GM18870 (cell line): ENCODE measurements at regions not wholly inside any gene's neighbourhood (a gene's known extent, or its start where the extent isn't known, plus 50 kb on each side); places are given as distances from the start of the nearest gene placed in this dataset.

Experiments
- ATAC-seq: cut with Tn5 transposase; IDR thresholded peaks from one replicate; pipeline ENCODE4 v1.9.1; 2021; ENCODE audit warnings: moderate library complexity; ENCODE audit not compliant: unreplicated experiment

GRCh38 chr1:81700728-81701470, 99.8 kb upstream of the ADGRL2 start:
- ATAC-seq = no peak

DNA sequence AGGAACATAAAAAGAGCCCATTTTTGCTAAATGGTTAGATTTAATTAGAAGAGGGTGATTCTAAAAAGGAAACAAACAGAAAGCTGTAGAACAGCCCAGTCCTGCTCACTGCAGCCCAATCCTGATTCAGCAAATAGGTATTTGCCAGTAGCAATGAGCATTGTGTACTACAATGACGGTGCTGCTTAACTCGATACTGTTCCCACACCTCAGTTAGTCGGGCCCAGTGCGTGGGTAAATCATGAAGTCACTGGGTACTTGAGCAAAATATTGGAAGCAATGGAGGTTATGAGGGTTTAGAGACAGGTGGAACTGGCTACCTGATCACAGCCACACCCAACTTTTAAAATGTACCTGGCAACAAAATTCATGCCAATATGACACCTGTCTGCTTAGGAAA, 101.5 kb upstream of the ADGRL2 start:
- ATAC-seq = no peak

- no peak for ATAC-seq
These were observed 105.0 kb upstream of the ADGRL2 start for GRCh38 chr1:81695741-81696140.

DNA sequence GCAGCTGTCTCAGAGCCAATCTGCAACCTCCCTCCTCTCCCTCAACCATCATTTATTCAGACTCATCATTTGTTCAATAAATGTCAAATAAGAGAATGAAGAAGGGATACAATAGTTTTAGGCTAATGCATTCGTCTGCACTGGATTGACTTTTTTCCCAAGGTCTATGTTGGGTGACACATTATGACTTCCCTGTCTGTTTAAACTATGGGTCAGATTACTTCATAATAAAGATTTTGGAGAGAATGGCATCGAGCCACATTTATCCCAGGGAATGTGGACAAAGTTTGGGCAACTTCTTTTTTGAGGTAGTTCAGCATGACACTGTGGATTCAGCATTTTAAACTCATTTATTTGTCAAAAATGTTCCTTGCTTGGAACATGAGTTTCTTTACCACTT, 107.4 kb upstream of the ADGRL2 start:
- no peak for ATAC-seq

- ATAC-seq = no peak
These were observed 109.9 kb upstream of the ADGRL2 start for GRCh38 chr1:81690676-81691453.

DNA sequence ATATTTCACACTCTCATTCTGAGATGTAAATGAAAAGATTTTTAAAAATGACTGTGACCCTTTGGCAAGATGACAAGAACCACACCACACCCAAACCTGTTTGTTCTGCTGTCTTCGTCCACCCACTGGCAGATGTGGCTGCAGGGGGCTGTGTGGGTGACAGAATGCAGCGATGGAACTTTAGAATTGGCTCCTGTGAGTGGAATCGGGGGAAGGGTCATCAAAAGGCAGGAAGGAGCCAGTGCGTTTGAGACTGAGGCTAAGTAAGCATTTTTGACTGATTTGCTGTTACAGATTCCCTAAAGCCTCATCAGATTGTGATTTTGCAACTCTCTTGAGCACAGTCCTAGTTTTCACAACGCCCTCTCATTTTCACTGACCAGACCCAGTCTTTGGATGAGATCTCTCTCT, 111.2 kb upstream of the ADGRL2 start:
- no peak for ATAC-seq

DNA sequence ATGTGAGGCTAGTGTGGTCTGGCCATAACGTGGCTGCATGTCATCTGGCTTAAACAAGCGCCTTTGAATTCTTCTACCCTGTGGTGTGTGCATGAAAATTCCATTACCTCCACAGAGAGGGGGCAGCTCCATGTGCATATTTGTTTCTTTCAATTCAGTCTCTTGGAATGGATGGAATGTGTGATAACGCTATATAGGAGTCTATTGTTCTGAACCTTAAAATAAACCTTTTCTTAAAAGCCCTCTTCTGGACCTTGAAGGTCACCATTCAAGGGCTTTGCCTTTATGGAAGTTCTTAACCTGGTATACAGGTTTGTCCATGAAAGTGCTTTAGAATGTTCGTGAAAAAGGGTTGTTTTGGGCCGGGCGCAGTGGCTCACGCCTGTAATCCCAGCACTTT, 118.2 kb upstream of the ADGRL2 start:
- ATAC-seq = no peak

DNA sequence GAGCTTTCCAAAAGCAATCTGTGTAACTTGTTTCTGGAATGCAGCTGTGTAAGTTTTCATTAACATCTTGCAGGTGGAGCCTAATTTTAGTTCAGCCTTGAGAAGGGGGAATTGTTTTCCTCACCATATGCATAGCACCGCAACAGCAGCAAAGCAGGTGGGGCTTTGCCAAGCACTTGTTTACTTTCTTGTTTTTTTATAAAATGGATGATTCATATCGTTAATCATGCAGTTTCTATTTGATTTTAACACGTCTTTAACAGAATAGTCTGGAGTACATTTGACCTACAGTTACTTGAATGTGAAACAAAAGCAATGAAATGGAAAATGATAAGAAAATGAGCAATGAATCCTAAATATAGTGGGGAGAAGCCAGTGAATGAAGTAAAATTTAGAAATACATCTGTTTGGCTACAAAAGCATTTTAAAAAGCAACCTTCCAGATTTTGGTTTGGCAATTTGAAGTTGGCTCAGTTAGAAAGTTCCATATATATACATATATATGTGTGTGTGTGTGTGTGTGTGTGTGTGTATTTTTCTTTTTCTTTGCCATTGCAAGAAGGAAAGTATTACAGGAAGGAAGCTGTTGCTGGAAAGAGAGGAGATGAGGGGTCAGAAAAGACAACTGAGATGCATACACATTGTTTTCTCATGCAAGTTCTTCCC, 119.0 kb upstream of the ADGRL2 start:
- ATAC-seq = no peak

GRCh38 chr1:81681114-81681513, 119.6 kb upstream of the ADGRL2 start:
- no peak for ATAC-seq

DNA sequence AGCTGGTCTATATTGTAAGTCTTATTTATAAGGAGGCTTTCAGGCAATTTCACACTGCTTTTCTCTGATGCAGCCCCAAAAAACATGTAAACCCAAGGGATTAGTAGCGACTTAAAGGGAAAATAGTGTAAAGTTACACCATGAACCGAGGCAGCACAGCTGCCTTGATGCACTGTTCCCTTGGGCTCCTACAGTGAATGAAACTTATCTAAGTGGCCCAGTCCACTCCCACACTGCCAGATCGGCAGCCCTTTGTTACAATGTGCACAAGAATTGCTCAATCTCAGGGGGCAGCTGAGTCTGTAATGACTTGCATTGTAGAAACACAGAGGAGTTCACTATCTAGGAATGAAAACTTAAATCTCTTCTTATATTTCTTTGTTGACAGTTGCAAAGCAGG, 120.8 kb upstream of the ADGRL2 start:
- no peak for ATAC-seq

DNA sequence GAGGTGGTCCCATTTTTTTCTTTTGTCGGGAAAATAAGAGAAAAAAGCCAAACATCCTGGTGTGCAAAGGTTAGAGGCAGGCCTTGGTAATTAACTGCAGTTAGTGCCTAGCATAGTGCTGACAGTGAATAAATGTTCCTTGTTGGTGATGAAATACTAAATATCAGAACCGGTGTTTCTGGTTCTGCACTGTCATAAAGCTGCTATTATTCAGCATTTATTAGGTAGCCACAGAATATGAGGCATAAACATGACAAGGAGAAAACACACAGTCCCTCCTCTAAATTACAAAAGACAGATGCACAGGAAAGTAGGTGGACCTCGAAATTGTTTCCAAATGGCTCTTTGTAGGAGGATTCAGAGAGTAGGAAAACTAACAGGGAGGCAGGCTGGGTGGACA, 122.0 kb upstream of the ADGRL2 start:
- no peak for ATAC-seq

- ATAC-seq = no peak
These were observed 128.0 kb upstream of the ADGRL2 start for GRCh38 chr1:81672766-81673165.

- no peak for ATAC-seq
These were observed 129.7 kb upstream of the ADGRL2 start for GRCh38 chr1:81671038-81671437.

DNA sequence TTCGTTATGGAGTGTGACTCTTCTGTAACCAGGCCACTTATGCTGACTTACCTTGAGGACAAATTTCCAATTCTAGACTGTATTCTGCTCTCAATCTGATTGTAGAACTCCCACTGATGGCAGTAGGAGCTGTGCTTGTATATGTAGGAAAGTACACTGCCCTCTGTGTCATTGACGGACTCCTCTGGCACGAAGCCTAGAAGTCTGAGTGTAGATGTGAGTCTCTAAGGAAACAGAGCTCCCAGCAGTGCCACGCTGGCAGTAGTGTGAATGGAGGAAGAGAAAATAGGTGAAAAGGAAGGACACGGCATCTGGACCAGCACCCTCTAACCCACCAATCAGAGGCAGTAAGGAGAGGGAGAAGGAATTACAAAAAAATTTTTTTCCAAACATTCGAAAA, 130.4 kb upstream of the ADGRL2 start:
- ATAC-seq = no peak

DNA sequence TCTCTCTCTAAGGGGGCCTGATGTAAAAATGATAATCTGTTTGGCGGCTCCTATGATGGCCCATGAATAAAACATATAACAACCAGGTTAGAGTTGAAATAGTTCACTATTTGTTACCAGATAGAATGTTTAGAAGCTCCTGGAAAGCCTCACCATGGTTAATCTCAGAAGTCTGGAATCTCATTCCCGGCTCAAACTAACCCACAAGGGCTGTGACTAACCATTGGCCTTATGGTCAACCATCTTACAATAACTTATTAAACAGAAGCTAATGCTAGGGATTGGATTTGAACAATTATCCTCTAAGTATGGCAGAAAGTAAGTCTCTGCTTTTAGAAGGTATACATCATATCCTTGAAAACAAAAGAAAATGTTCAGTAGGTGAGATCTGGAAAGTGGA, 134.1 kb upstream of the ADGRL2 start:
- ATAC-seq = no peak

GRCh38 chr1:81664341-81664740, 136.4 kb upstream of the ADGRL2 start:
- ATAC-seq = no peak

- no peak for ATAC-seq
These were observed 137.7 kb upstream of the ADGRL2 start for GRCh38 chr1:81662913-81663526.

GRCh38 chr1:81660286-81660685, 140.4 kb upstream of the ADGRL2 start:
- ATAC-seq = no peak

- ATAC-seq = no peak
These were observed 146.1 kb upstream of the ADGRL2 start for GRCh38 chr1:81654657-81655056.

DNA sequence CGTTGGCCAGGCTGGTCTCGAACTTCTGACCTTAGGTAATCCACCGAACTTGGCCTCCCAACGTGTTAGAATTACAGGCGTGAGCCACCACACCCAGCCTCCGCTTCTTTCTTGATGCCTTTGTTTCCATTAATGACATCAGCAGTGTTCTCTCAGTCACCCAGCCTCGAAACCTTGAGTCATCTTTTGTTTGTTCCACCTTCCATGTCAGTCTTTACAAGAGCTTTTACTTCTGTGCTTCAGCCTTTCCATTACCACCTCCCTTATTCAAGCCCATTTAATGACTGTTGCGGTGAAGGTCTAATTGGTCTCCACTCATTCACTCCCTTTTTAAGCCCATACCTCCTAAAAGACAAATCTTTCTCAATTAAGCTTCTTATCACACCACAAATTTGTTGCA, 146.6 kb upstream of the ADGRL2 start:
- ATAC-seq = no peak

DNA sequence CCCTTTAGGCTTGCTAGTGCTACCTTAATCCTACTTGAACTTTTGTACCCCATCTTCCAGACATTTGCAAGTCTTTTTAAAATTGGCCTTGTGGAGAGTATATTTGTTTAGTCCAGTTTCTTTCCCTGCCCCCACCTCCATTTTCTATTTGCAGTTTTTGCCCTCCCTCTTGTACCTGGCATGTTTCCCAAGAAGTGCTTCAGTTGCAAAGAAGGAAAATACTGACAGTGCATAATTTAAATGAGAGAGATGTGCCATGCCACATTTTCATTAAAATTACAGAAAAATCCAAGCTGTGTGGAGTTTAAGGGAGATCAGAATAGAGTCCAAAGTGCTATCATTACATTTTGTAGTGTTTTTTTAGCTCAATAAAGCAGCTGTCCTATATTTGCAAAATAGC, 150.0 kb upstream of the ADGRL2 start:
- no peak for ATAC-seq

- no peak for ATAC-seq
These were observed 164.9 kb upstream of the ADGRL2 start for GRCh38 chr1:81635816-81636215.
